GM12892 (cell line): ENCODE measurements at regions not wholly inside any gene's neighbourhood (a gene's known extent, or its start where the extent isn't known, plus 50 kb on each side); places are given as distances from the start of the nearest gene placed in this dataset.

Source experiments
- POLR2A ChIP-seq: IDR thresholded peaks from 2 replicates; pipeline ENCODE4 v1.6.1; 2011; ENCODE audit warnings: low read depth, low read length, control low read depth
- POLR2AphosphoS5 ChIP-seq: IDR thresholded peaks from 2 replicates; pipeline ENCODE4 v1.6.1; 2011; ENCODE audit warnings: low read depth, low read length, control low read depth
- TAF1 ChIP-seq: IDR thresholded peaks from 2 replicates; pipeline ENCODE4 v1.6.1; 2011; ENCODE audit warnings: low read depth, mild to moderate bottlenecking, control low read depth, low read length, borderline replicate concordance

DNA sequence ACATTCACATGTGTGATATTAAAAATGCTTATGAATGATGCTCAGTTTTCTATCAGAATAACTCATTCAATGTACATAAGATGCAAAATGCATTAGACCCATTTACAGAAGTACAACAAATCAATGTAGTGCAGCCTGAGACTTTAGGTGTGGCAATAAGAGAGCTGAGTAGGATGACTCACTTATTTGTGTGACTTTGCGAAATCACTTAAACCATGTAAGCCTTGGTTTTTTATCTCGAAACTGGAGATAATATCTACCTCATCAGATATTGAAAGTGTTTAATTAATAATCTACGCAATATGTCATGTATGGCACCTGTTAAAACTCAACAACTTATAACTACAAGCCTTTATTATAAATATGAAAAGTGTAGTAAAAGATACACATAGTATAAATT is 105.7 kb upstream of the LUZP2 start:
- TF ChIP-seq POLR2A (no peak), TAF1 (no peak), POLR2AphosphoS5 (no peak)
